ENCODE measurements at regions not wholly inside any gene's neighbourhood (a gene's known extent, or its start where the extent isn't known, plus 50 kb on each side); places are given as distances from the start of the nearest gene placed in this dataset.
"Not testable (repeated sequence)": the region's sequence is repeated elsewhere in the genome, so short reads cannot be mapped to it uniquely, and the experiment has no call there.

- no peak overlapping the region for H2AFZ ChIP-seq
- no peak overlapping the region for H3K27ac ChIP-seq
- H3K27me3 ChIP-seq, result no peaks in the 10 kb centered on the region
- H3K9me3 ChIP-seq (ENCODE audit: low read depth), result no peaks in the 10 kb centered on the region
- TF ChIP-seq EZH2 (IDR thresholded peaks at IDR 0.05; ENCODE audit: borderline replicate concordance), result no peak
- TF ChIP-seq EZH2phosphoT487 (IDR thresholded peaks at IDR 0.05; ENCODE audit: low read depth, severe bottlenecking, unreplicated experiment), result no peak
- TF ChIP-seq, protein P1, sequence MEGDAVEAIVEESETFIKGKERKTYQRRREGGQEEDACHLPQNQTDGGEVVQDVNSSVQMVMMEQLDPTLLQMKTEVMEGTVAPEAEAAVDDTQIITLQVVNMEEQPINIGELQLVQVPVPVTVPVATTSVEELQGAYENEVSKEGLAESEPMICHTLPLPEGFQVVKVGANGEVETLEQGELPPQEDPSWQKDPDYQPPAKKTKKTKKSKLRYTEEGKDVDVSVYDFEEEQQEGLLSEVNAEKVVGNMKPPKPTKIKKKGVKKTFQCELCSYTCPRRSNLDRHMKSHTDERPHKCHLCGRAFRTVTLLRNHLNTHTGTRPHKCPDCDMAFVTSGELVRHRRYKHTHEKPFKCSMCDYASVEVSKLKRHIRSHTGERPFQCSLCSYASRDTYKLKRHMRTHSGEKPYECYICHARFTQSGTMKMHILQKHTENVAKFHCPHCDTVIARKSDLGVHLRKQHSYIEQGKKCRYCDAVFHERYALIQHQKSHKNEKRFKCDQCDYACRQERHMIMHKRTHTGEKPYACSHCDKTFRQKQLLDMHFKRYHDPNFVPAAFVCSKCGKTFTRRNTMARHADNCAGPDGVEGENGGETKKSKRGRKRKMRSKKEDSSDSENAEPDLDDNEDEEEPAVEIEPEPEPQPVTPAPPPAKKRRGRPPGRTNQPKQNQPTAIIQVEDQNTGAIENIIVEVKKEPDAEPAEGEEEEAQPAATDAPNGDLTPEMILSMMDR (IDR thresholded peaks at IDR 0.05; ENCODE audit: poor library complexity), result no peak
- no peaks in the 10 kb centered on the region for H3K79me2 ChIP-seq
- no peaks in the 10 kb centered on the region for H4K20me1 ChIP-seq (ENCODE audit: insufficient read depth, poor library complexity, severe bottlenecking)
- H3K9me2 ChIP-seq (replicated peaks; ENCODE audit: insufficient read depth), result no peaks in the 10 kb centered on the region
- DNase-seq (ENCODE audit: low spot score), result no peak
- no peak overlapping the region for H3K4me3 ChIP-seq
- H3K4me2 ChIP-seq, result no peak overlapping the region
- H3K4me1 ChIP-seq (ENCODE audit: insufficient read depth), result no peaks in the 10 kb centered on the region
- no peaks in the 10 kb centered on the region for H3K36me3 ChIP-seq (replicated peaks; ENCODE audit: insufficient read depth, low read depth)
Observed at GRCh38 chr2:53610260-53610659, 157.3 kb upstream of the CHAC2 start.

DNA sequence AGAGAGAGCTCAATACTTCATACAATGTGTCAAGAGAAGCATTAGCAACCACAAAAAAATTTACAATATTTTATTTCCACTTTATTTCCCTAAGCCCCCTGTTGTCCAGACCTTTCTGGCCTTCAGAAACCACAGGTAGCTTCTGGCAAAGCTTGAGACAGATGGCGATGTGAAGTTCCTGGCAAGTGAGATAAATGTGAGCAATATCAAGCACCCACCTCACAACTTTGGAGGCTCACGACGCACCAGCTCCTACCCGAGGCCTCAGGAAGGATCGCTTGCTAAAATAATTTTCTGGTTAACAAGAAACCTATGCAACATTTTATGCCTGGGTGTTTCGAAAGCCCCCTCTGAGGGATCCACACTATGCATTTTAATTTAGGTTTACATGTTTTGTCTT lies 158.1 kb upstream of the CHAC2 start:
- Histone ChIP-seq H3K4me1 (ENCODE audit: insufficient read depth) (no peaks in the 10 kb centered on the region), H3K36me3 (replicated peaks; ENCODE audit: insufficient read depth, low read depth) (no peaks in the 10 kb centered on the region), H2AFZ (no peak overlapping the region), H4K20me1 (ENCODE audit: insufficient read depth, poor library complexity, severe bottlenecking) (no peaks in the 10 kb centered on the region), H3K27me3 (no peaks in the 10 kb centered on the region), H3K4me2 (no peak overlapping the region), H3K79me2 (no peaks in the 10 kb centered on the region), H3K4me3 (no peak overlapping the region), H3K9me2 (replicated peaks; ENCODE audit: insufficient read depth) (no peaks in the 10 kb centered on the region), H3K9me3 (ENCODE audit: low read depth) (no peaks in the 10 kb centered on the region), H3K27ac (no peak overlapping the region)
- WGBS (ENCODE audit: low lambda C conversion rate, missing lambda C conversion rate), result 92% methylated on average over 6 of the region's 6 CpGs
- no peak for TF ChIP-seq EZH2 (IDR thresholded peaks at IDR 0.05; ENCODE audit: borderline replicate concordance)
- no peak for TF ChIP-seq EZH2phosphoT487 (IDR thresholded peaks at IDR 0.05; ENCODE audit: low read depth, severe bottlenecking, unreplicated experiment)
- TF ChIP-seq, protein P1 (IDR thresholded peaks at IDR 0.05; ENCODE audit: poor library complexity), result no peak
- DNase-seq (ENCODE audit: low spot score), result no peak

DNA sequence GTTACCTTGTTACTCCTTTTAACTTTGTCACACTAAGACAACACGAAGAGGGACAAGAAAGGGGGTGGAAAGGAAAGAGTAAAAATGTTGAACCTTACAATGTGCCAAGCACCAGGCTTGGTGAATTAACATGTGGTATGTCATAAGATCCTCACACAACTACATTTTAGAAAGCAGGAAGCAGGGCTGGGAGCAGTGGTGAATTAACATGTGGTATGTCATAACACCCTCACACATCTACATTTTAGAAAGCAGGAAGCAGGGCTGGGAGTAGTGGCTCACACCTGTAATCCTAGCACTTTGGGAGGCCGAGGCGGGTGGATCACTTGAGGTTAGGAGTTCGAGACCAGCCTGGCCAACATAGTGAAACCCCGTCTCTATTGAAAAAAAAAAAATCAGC lies 159.3 kb upstream of the CHAC2 start:
- Histone ChIP-seq H3K4me1 (ENCODE audit: insufficient read depth) (no peaks in the 10 kb centered on the region), H3K79me2 (no peaks in the 10 kb centered on the region), H3K27me3 (no peaks in the 10 kb centered on the region), H3K4me3 (no peak overlapping the region), H3K36me3 (replicated peaks; ENCODE audit: insufficient read depth, low read depth) (no peaks in the 10 kb centered on the region), H3K9me3 (ENCODE audit: low read depth) (no peaks in the 10 kb centered on the region), H4K20me1 (ENCODE audit: insufficient read depth, poor library complexity, severe bottlenecking) (no peaks in the 10 kb centered on the region), H3K9me2 (replicated peaks; ENCODE audit: insufficient read depth) (no peaks in the 10 kb centered on the region), H3K27ac (no peak overlapping the region), H3K4me2 (no peak overlapping the region), H2AFZ (no peak overlapping the region)
- no peak for TF ChIP-seq EZH2phosphoT487 (IDR thresholded peaks at IDR 0.05; ENCODE audit: low read depth, severe bottlenecking, unreplicated experiment)
- TF ChIP-seq, protein P1 (IDR thresholded peaks at IDR 0.05; ENCODE audit: poor library complexity), result no peak
- no peak for DNase-seq (ENCODE audit: low spot score)
- WGBS (ENCODE audit: low lambda C conversion rate, missing lambda C conversion rate), result 91% methylated on average over 5 of the region's 5 CpGs

DNA sequence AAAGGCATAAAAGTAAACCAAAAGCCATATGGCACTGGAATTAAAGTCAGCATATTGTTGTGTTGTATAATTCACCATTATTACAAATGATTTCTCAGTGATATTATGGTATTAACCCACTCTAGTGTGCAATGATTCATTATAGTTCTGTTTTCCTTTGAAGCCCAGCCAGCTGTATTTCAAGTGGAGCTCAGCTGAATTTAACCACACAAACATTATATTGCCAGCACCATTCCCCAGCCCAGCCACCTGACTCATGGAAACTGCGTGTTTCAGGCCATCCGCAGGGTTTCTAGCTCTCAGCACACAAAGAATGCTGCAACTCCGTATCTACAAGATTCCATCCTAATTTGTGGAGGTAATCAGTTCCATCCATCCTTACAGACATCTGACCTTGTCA lies 166.8 kb upstream of the CHAC2 start:
- H3K36me3 ChIP-seq (replicated peaks; ENCODE audit: insufficient read depth, low read depth), result no peaks in the 10 kb centered on the region
- TF ChIP-seq, protein P1 (IDR thresholded peaks at IDR 0.05; ENCODE audit: poor library complexity), result no peak
- TF ChIP-seq EZH2 (IDR thresholded peaks at IDR 0.05; ENCODE audit: borderline replicate concordance), result no peak
- no peak for TF ChIP-seq EZH2phosphoT487 (IDR thresholded peaks at IDR 0.05; ENCODE audit: low read depth, severe bottlenecking, unreplicated experiment)
- no peaks in the 10 kb centered on the region for H3K9me3 ChIP-seq (ENCODE audit: low read depth)
- no peaks in the 10 kb centered on the region for H3K4me1 ChIP-seq (ENCODE audit: insufficient read depth)
- H3K4me2 ChIP-seq, result no peak overlapping the region
- no peaks in the 10 kb centered on the region for H3K79me2 ChIP-seq
- no peak overlapping the region for H2AFZ ChIP-seq
- H4K20me1 ChIP-seq (ENCODE audit: insufficient read depth, poor library complexity, severe bottlenecking), result no peaks in the 10 kb centered on the region
- no peaks in the 10 kb centered on the region for H3K27me3 ChIP-seq
- no peak overlapping the region for H3K4me3 ChIP-seq
- DNase-seq (ENCODE audit: low spot score), result no peak
- no peak overlapping the region for H3K27ac ChIP-seq
- H3K9me2 ChIP-seq (replicated peaks; ENCODE audit: insufficient read depth), result no peaks in the 10 kb centered on the region
- 56% methylated on average over 3 of the region's 3 CpGs for WGBS (ENCODE audit: low lambda C conversion rate, missing lambda C conversion rate)

GRCh38 chr2:53586733-53587612 lies 180.6 kb upstream of the CHAC2 start:
- not testable (repeated sequence) for H3K9me2 ChIP-seq (replicated peaks; ENCODE audit: insufficient read depth); DNase-seq (ENCODE audit: low spot score); H3K36me3 ChIP-seq (replicated peaks; ENCODE audit: insufficient read depth, low read depth); H3K27me3 ChIP-seq; H3K4me3 ChIP-seq; H3K27ac ChIP-seq; H3K79me2 ChIP-seq; H3K9me3 ChIP-seq (ENCODE audit: low read depth); H4K20me1 ChIP-seq (ENCODE audit: insufficient read depth, poor library complexity, severe bottlenecking); H2AFZ ChIP-seq; H3K4me2 ChIP-seq; H3K4me1 ChIP-seq (ENCODE audit: insufficient read depth)
- 92% methylated on average over 35 of the region's 38 CpGs for WGBS (ENCODE audit: low lambda C conversion rate, missing lambda C conversion rate)
